GM23248 (cell line): ENCODE measurements at regions not wholly inside any gene's neighbourhood (a gene's known extent, or its start where the extent isn't known, plus 50 kb on each side); places are given as distances from the start of the nearest gene placed in this dataset.
"Not testable (repeated sequence)": the region's sequence is repeated elsewhere in the genome, so short reads cannot be mapped to it uniquely, and the experiment has no call there.

ENCODE experiments used
- EZH2 ChIP-seq: fragments of 200-600 bp; sonication (generic); IDR thresholded peaks from 2 replicates; pipeline ENCODE4 v1.6.1; 2018; ENCODE audit warnings: antibody characterized with exemption, mild to moderate bottlenecking; ENCODE audit not compliant: insufficient read depth, poor library complexity, severe bottlenecking
- EZH2phosphoT487 ChIP-seq: fragments of 200-600 bp; sonication (generic); IDR thresholded peaks from 2 replicates; pipeline ENCODE4 v1.6.1; 2018; ENCODE audit warnings: antibody characterized with exemption, moderate library complexity, mild to moderate bottlenecking, low read depth; ENCODE audit not compliant: insufficient read depth

- TF ChIP-seq EZH2, EZH2phosphoT487: not testable (repeated sequence)
Measured at GRCh38 chr9:42782201-42782600, 598.7 kb downstream of the SPATA31A6 start.
